H9 (cell line): ENCODE measurements at regions not wholly inside any gene's neighbourhood (a gene's known extent, or its start where the extent isn't known, plus 50 kb on each side); places are given as distances from the start of the nearest gene placed in this dataset.

Source experiments
- DNase-seq: peaks from one replicate; pipeline ENCODE4 v3.0.0-alpha.2; 2017
- H2AFZ ChIP-seq: one replicate; pipeline ENCODE4 v1.6.1; 2013; ENCODE audit warnings: mild to moderate bottlenecking, low read length, control low read depth, moderate library complexity
- H2AK5ac ChIP-seq: 2 replicates; pipeline ENCODE4 v1.6.1; 2013; ENCODE audit warnings: low read length, control low read depth, mixed read lengths; ENCODE audit not compliant: insufficient read length
- H2BK120ac ChIP-seq: one replicate; pipeline ENCODE4 v1.6.1; 2013; ENCODE audit warnings: low read depth, mild to moderate bottlenecking, low read length, control low read depth, inconsistent platforms; ENCODE audit not compliant: poor library complexity, severe bottlenecking
- H2BK12ac ChIP-seq: 2 replicates; pipeline ENCODE4 v1.6.1; 2013; ENCODE audit warnings: low read length, control low read depth, mixed read lengths, low read depth; ENCODE audit not compliant: insufficient read length
- H2BK15ac ChIP-seq: 2 replicates; pipeline ENCODE4 v1.6.1; 2013; ENCODE audit warnings: low read depth, low read length, control low read depth
- H2BK20ac ChIP-seq: one replicate; pipeline ENCODE4 v1.6.1; 2013; ENCODE audit warnings: low read depth, mild to moderate bottlenecking, low read length, control low read depth, inconsistent platforms; ENCODE audit not compliant: poor library complexity, severe bottlenecking
- H2BK5ac ChIP-seq: 2 replicates; pipeline ENCODE4 v1.6.1; 2013; ENCODE audit warnings: low read length, control low read depth, mixed read lengths; ENCODE audit not compliant: insufficient read length
- H3K14ac ChIP-seq: 2 replicates; pipeline ENCODE4 v1.6.1; 2013; ENCODE audit warnings: low read length, control low read depth; ENCODE audit not compliant: insufficient read depth
- H3K18ac ChIP-seq: 2 replicates; pipeline ENCODE4 v1.6.1; 2013; ENCODE audit warnings: low read depth, mild to moderate bottlenecking, mixed read lengths, low read length, control low read depth; ENCODE audit not compliant: insufficient read length
- H3K23ac ChIP-seq: 2 replicates; pipeline ENCODE4 v1.6.1; 2013; ENCODE audit warnings: low read length, control low read depth, mixed read lengths, low read depth; ENCODE audit not compliant: insufficient read length
- H3K23me2 ChIP-seq: 2 replicates; pipeline ENCODE4 v1.6.1; 2013; ENCODE audit warnings: low read depth, mild to moderate bottlenecking, mixed read lengths, low read length, control low read depth; ENCODE audit not compliant: insufficient read length, poor library complexity, severe bottlenecking
- H3K27ac ChIP-seq: 2 replicates; pipeline ENCODE4 v1.5.1; 2013; ENCODE audit warnings: low read length, control low read depth, mixed read lengths, low read depth; ENCODE audit not compliant: insufficient read length
- H3K27me3 ChIP-seq: 2 replicates; pipeline ENCODE4 v1.6.1; 2013; ENCODE audit warnings: low read length, control low read depth, inconsistent platforms; ENCODE audit not compliant: insufficient read depth
- H3K4ac ChIP-seq: 2 replicates; pipeline ENCODE4 v1.6.1; 2013; ENCODE audit warnings: low read depth, mild to moderate bottlenecking, control low read depth, inconsistent platforms, low read length, moderate library complexity
- H3K4me1 ChIP-seq: 2 replicates; pipeline ENCODE4 v1.6.1; 2013; ENCODE audit warnings: low read length, control low read depth, inconsistent platforms; ENCODE audit not compliant: insufficient read depth
- H3K4me2 ChIP-seq: 2 replicates; pipeline ENCODE4 v1.6.1; 2013; ENCODE audit warnings: low read length, control low read depth, mixed read lengths; ENCODE audit not compliant: insufficient read length, insufficient read depth
- H3K56ac ChIP-seq: 2 replicates; pipeline ENCODE4 v1.6.1; 2013; ENCODE audit warnings: low read depth, mild to moderate bottlenecking, mixed read lengths, low read length, control low read depth; ENCODE audit not compliant: insufficient read length
- H3K79me1 ChIP-seq: 2 replicates; pipeline ENCODE4 v1.6.1; 2013; ENCODE audit warnings: low read depth, mild to moderate bottlenecking, moderate library complexity, low read length, control low read depth, inconsistent platforms; ENCODE audit not compliant: insufficient read depth, poor library complexity, severe bottlenecking
- H3K79me2 ChIP-seq: 2 replicates; pipeline ENCODE4 v1.6.1; 2013; ENCODE audit warnings: low read length, control low read depth, inconsistent platforms; ENCODE audit not compliant: insufficient read depth
- H3K9ac ChIP-seq: 2 replicates; pipeline ENCODE4 v1.6.1; 2013; ENCODE audit warnings: low read length, control low read depth, mixed read lengths; ENCODE audit not compliant: insufficient read length; ENCODE audit errors: extremely low read depth
- H3K9me3 ChIP-seq: one replicate; pipeline ENCODE4 v1.6.1; 2013; ENCODE audit warnings: low read depth, low read length, inconsistent platforms; ENCODE audit not compliant: control insufficient read depth
- H3T11ph ChIP-seq: one replicate; pipeline ENCODE4 v1.6.1; 2013; ENCODE audit warnings: mild to moderate bottlenecking, low read length, control low read depth, inconsistent platforms
- H4K20me1 ChIP-seq: one replicate; pipeline ENCODE4 v1.6.1; 2013; ENCODE audit not compliant: control insufficient read depth, insufficient read length, insufficient read depth
- H4K5ac ChIP-seq: 2 replicates; pipeline ENCODE4 v1.6.1; 2013; ENCODE audit warnings: low read depth, mild to moderate bottlenecking, mixed read lengths, low read length, control low read depth; ENCODE audit not compliant: insufficient read length
- H4K8ac ChIP-seq: replicated peaks from 2 replicates; pipeline ENCODE4 v1.6.1; 2013; ENCODE audit warnings: low read length, control low read depth, mixed read lengths, low read depth; ENCODE audit not compliant: insufficient read length
- H4K91ac ChIP-seq: 2 replicates; pipeline ENCODE4 v1.6.1; 2013; ENCODE audit warnings: low read depth, mild to moderate bottlenecking, moderate library complexity, mixed read lengths, low read length, control low read depth; ENCODE audit not compliant: insufficient read length
- H3K27ac Mint-ChIP-seq, 3 experiments: 2 replicates in 2 of 3; 3 replicates in 1 of 3; pipeline ENCODE4 v1.8.0; 2020 to 2021; ENCODE audit warnings: mixed read lengths in 3 of 3, mild to moderate bottlenecking in 1 of 3, moderate library complexity in 1 of 3
- H3K27me3 Mint-ChIP-seq: 2 replicates; pipeline ENCODE4 v1.8.0; 2021; ENCODE audit warnings: low read depth, mild to moderate bottlenecking, moderate library complexity, mixed read lengths
- H3K36me3 Mint-ChIP-seq, 3 experiments: 2 replicates in 2 of 3; 3 replicates in 1 of 3; pipeline ENCODE4 v1.8.0; 2020 to 2021; ENCODE audit warnings: low read depth in 3 of 3, mixed read lengths in 3 of 3; ENCODE audit not compliant: insufficient read depth in 1 of 3
- H3K4me1 Mint-ChIP-seq, 2 experiments: 2 replicates each; pipeline ENCODE4 v1.8.0; 2020; ENCODE audit warnings: mixed read lengths in 2 of 2
- H3K4me3 Mint-ChIP-seq, 2 experiments: 2 replicates in 1 of 2; 3 replicates in 1 of 2; pipeline ENCODE4 v1.8.0; 2020 to 2021; ENCODE audit warnings: mild to moderate bottlenecking in 2 of 2, mixed read lengths in 2 of 2, moderate library complexity in 1 of 2
- H3K9me3 Mint-ChIP-seq, 2 experiments: 2 replicates in 1 of 2; 3 replicates in 1 of 2; pipeline ENCODE4 v1.8.0; 2020; ENCODE audit warnings: mild to moderate bottlenecking in 2 of 2, mixed read lengths in 2 of 2, moderate library complexity in 1 of 2
- WGBS: extraction: QIAGEN DNeasy Blood & Tissue Kit; methylation state at CpG from one replicate; pipeline ENCODE4 v1.1.7; 2013; ENCODE audit warnings: missing lambda C conversion rate, low lambda C conversion rate, mixed read lengths; ENCODE audit not compliant: insufficient read length; ENCODE audit errors: extremely low coverage; 5-methylcytosine and 5-hydroxymethylcytosine counted together
- TF ChIP-seq, protein P1 (sequence below): fragments of 200-600 bp; sonication (generic); conservative IDR thresholded peaks from 3 replicates; pipeline ENCODE4 v1.8.0; 2021; ENCODE audit warnings: antibody characterized with exemption, mild to moderate bottlenecking

DNA sequence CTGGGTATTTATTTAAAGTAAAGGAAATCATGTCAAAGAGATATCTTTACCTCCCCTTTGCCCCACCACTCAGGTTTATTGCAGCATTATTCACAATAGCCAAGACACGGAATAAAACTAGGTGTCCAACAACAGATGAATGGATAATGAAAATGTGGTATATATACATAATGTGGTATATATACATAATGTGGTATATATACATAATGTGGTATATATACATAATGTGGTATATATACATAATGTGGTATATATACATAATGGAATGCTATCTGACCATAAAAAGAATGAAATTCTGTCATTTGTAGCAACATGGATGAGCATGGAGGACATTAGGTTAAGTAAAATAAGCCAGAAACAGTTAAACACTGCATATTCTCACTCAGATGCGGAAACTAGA, 262.6 kb upstream of the PLXNA2 start:
- Histone ChIP-seq H2BK20ac (no peak overlapping the region), H3K4me1 (no peaks in the 10 kb centered on the region), H4K91ac (no peak overlapping the region), H3K56ac (no peak overlapping the region), H3T11ph (no peak overlapping the region), H3K9me3 (no peaks in the 10 kb centered on the region), H3K27ac (no peak overlapping the region), H4K5ac (no peak overlapping the region), H2AFZ (no peak overlapping the region), H3K23ac (no peak overlapping the region), H2AK5ac (no peak overlapping the region), H3K4me2 (no peak overlapping the region), H3K4ac (no peak overlapping the region), H4K20me1 (no peaks in the 10 kb centered on the region), H2BK15ac (no peak overlapping the region), H3K9ac (no peak overlapping the region), H4K8ac (no peak overlapping the region), H3K23me2 (no peaks in the 10 kb centered on the region), H3K18ac (no peak overlapping the region), H3K79me1 (no peaks in the 10 kb centered on the region), H2BK12ac (no peak overlapping the region), H2BK120ac (no peak overlapping the region), H3K79me2 (no peaks in the 10 kb centered on the region), H3K14ac (no peak overlapping the region), H2BK5ac (no peak overlapping the region), H3K27me3 (no peaks in the 10 kb centered on the region)
- Mint-ChIP-seq H3K27ac (no peak overlapping the region), H3K27me3 (peaks cover 3% of the 10 kb centered on the region; the same call in 1 of the 2 replicates), H3K9me3 (no peaks in the 10 kb centered on the region), H3K4me3 (no peak overlapping the region), H3K36me3 (no peaks in the 10 kb centered on the region), H3K4me1 (peaks cover 2 to 6% of the 10 kb centered on the region in 2 experiments; a peak in 2 of 4 replicates)
- TF ChIP-seq, protein P1, sequence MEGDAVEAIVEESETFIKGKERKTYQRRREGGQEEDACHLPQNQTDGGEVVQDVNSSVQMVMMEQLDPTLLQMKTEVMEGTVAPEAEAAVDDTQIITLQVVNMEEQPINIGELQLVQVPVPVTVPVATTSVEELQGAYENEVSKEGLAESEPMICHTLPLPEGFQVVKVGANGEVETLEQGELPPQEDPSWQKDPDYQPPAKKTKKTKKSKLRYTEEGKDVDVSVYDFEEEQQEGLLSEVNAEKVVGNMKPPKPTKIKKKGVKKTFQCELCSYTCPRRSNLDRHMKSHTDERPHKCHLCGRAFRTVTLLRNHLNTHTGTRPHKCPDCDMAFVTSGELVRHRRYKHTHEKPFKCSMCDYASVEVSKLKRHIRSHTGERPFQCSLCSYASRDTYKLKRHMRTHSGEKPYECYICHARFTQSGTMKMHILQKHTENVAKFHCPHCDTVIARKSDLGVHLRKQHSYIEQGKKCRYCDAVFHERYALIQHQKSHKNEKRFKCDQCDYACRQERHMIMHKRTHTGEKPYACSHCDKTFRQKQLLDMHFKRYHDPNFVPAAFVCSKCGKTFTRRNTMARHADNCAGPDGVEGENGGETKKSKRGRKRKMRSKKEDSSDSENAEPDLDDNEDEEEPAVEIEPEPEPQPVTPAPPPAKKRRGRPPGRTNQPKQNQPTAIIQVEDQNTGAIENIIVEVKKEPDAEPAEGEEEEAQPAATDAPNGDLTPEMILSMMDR: no peak
- no peak for DNase-seq
- no CpG with 5 or more reads among the region's 2 CpGs for WGBS
